Stimulated activated naive CD4-positive, alpha-beta T cell treated with Interleukin-2 at 50 U/mL for 16 hours (primary cell): ENCODE measurements at regions not wholly inside any gene's neighbourhood (a gene's known extent, or its start where the extent isn't known, plus 50 kb on each side); places are given as distances from the start of the nearest gene placed in this dataset.

Source experiments
- DNase-seq: peaks from one replicate; lab custom pipeline; 2025; lab: John Stamatoyannopoulos, UW

- no peak for DNase-seq
Measured at GRCh38 chr5:68565427-68565826, 349.9 kb downstream of the PIK3R1 start.

GRCh38 chr5:68576805-68577204 lies 361.2 kb downstream of the PIK3R1 start:
- no peak for DNase-seq

- DNase-seq: no peak
Measured at GRCh38 chr5:68582284-68582683, 366.7 kb downstream of the PIK3R1 start.

GRCh38 chr5:68587171-68587570 lies 371.6 kb downstream of the PIK3R1 start:
- DNase-seq: no peak

GRCh38 chr5:68591850-68592249 lies 376.3 kb downstream of the PIK3R1 start:
- no peak for DNase-seq

DNA sequence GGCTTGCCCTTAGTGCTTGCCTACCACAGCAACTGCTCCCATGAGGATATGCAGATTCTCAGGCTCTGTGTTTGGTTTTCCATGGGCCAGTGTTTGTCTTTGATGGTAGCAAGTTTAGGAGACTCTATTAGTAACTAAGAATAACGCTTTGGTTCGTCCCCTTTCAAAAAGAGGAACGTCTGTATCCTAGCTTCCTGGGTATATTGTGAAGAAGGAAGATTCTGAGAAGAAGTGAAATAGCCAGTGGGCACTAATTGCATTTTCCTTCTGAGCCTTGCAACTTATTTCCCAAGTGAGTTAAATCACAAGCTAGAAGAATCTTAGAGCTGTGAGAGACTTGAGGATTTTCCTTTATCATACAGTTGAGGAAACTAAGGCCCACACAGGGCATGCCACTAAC lies 376.8 kb downstream of the PIK3R1 start:
- DNase-seq: no peak

DNA sequence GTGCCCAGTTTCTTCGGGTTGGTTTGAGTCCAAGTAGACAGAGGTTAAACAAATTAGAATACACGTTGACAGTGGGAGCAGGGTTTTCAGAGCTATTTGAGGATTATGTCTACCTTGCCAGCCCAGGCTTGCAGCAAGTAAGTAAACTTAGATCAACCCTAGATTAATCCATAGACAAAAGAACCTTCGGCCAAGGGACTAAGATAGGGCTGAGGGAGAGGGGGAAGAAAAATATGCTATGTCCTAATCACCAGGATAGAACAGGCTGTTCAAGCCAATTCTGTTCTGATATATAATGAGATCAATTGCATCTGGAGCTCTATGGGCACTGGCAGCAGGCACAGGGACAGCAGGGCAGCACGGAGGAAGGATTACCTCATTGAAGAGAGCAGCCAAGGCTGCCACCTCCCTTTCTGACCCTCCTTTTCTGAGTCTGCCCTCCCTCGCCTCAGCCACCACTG lies 377.7 kb downstream of the PIK3R1 start:
- no peak for DNase-seq

DNA sequence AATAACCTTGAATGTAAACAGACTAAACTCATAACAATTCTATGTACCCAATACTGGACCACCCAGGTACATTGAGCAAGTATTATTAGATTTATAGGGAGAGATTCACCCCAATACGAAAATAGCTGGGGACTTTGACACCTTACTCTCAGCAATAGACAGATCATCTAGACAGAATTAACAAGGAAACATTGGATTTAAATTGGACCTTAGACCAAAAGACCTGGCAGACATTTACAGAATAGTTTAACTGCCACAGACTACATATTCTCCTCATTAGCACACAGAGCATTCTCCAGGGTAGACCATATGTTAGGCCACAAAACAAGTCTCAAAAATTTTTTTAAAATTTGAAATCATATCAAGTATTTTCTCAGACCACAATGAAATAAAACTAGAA lies 397.4 kb downstream of the PIK3R1 start:
- no peak for DNase-seq

DNA sequence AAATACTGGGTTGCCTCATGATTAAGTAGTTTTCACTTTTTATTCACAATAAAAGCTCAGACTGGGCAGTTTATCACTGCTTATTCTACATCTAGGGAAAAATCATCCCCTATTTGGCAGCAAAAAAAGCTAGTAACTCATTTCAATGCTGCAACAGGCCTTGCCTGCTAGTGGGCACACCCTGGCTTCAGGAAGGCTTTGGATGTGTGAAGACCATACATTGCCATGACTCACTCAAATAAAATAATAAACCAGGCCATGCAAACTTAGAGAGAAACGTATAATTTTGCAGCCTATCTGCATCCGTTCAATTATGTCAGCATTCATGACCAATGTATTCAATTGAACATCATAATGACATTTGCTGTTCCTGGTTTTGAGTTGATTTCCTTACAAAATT lies 402.9 kb downstream of the PIK3R1 start:
- no peak for DNase-seq

DNA sequence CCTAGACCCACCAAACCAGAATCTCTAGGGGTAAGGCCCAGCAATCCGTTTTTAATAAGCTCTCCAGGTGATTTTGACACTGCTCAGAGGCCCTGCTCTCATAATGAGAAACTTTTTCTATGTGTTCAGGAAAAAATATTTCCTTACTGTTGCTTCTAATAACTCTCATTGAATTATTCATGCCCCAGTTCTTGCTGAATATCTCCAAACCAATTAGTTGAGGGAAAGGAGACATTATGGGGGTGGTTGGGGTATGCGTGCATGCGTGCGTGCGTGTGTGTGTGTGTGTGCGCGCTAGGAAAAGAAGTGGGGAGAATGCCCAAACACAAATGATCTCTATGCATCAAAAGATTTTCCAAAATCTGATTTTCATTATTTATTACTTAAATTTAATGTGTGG lies 411.4 kb downstream of the PIK3R1 start:
- no peak for DNase-seq

- DNase-seq: no peak
Measured at GRCh38 chr5:68628082-68628814, 412.7 kb downstream of the PIK3R1 start.

DNA sequence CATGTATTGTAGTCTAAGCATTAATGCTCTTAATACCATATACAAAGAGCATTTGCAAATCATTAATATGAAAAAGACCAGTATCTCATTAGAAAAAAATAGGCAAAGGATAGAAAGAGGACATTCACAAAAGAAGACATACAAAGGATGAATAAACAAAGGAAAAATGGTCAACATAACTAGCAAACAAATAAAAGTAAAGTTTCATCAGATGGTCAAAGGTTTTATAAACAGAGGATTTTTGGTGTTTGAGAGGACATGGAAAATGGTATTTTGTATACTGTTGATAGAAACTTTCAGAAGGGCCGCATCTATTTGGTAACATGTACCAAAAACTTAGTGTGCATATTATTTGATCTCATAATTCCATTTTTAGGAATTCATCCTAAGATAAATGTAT lies 414.8 kb downstream of the PIK3R1 start:
- no peak for DNase-seq

DNA sequence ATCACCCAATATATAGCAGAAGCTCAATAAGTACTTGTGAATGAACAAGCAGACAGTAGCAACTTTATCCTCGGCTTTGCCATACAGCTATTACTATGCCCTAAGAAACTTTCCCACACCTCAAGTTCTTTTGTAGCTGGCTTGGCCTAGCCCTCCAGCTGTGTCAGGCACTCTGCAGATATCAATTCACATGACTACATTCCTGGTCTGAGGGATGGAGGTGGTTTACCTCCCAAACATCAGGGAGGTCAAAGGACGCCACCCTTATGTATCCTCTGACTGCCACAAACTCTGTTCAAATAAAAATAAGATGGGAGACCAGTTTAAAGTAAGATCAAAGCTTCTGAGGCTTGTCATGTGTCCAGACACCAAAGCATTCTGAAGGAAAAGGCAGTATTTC lies 416.3 kb downstream of the PIK3R1 start:
- no peak for DNase-seq

GRCh38 chr5:68641211-68641610 lies 425.7 kb downstream of the PIK3R1 start:
- no peak for DNase-seq

DNA sequence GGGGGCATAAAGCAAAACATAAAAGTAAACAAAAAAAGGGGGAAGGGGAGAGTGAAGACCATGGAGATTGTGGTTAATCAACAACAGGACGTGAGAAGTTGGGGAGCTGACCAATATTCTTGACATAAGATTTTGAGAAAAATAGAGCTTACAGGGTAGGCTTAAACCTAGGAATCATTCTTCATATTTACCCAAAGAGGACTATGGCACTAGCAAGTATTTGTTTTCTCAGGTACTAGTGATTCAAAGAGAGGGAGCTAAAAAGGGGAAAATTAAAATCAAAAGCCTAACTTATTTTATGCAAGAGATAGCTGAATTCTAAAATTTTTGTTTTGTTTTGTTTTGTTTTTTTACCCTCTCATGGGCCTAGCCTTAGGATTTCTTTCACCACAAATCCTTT lies 427.5 kb downstream of the PIK3R1 start:
- no peak for DNase-seq

- DNase-seq: no peak
Measured at GRCh38 chr5:68644971-68645370, 429.4 kb downstream of the PIK3R1 start.

DNA sequence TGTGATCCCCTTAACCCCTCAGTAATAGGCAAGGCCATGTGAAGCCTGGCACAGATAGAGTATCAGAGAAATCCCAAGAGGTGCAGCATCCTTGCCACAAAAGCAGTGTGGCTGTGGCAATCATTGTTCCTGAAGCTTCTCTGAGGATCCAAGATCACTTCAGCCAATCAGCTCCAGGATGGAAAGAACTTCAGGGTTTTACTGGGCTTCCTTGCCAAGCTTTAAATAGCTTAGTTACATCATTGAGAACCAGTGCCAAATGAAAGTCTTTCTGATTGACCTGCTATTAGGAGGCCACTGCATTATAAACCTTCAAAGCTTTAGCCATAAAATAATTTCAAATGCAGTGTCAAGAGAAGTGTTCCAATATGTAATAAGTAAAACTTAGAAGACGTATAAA lies 430.6 kb downstream of the PIK3R1 start:
- no peak for DNase-seq

DNA sequence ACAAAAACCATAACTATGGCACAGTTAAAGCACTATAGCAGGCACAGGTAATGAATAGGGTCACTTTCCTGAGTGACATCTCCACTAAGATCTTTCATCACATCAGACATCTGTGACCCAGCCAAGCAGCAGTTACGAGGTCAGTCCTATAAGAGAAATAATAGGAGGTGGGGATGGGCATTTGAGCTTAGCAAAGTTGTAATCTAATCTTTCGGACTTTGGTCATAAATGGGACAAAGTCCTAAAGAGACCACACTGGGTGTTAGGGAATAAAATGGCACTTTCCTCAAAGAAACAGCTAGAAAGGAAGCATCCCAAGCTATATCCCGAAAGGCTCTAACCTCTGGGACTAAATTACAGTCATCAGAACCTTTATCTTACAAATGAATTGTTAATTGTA lies 432.2 kb downstream of the PIK3R1 start:
- no peak for DNase-seq

GRCh38 chr5:68648944-68649857 lies 433.6 kb downstream of the PIK3R1 start:
- no peak for DNase-seq

DNA sequence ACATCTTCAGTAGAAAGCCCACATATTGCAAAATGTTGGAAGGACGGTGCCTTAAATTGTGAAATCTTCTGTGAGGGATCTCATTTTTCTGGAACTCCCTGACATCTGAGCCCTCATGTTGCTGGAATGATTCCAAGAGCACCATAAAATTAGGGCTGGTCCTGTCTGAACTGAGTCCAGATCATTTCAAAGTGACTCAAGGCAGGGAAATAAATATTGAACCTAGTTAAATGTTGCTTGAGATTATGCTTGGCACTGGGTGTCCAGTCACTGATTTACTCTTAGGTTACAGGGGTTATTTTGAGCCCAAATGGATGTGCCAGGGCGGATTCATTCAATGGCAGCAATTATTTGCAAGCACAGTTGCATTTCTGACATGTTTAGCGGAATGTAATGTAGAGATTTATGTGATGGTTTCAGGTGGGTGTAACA lies 437.0 kb downstream of the PIK3R1 start:
- DNase-seq: no peak

DNA sequence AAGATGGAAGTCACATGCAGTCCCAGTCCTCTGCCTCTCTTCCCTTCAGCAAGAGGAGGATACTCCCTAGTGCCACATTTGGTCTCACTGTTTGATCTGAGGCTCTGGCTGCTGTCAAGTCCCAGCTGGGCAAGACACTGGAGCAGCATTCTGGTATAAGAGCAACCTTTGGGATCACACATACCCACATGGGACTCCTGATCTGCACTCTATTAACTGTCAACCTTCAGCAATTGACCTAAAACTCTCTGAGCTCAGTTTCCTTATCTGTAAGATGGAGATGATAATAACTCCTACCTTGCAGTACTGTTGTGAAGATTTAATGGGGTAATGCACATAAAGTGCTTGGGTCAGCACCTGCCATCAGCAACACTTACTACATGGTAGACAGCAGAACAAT lies 437.9 kb downstream of the PIK3R1 start:
- no peak for DNase-seq

- no peak for DNase-seq
Measured at GRCh38 chr5:68657055-68657961, 436.5 kb upstream of the SLC30A5 start.
